A549 (cell line): ENCODE measurements at regions not wholly inside any gene's neighbourhood (a gene's known extent, or its start where the extent isn't known, plus 50 kb on each side); places are given as distances from the start of the nearest gene placed in this dataset.

Experiments used
- BHLHE40 ChIP-seq: IDR thresholded peaks from 2 replicates; pipeline ENCODE4 v1.6.1; 2012; ENCODE audit warnings: low read depth, low read length, inconsistent platforms
- FOSL2 ChIP-seq, 2 experiments: fragments of 450-650 bp in 1 of 2; fragments of >200 bp in 1 of 2; sonication (Bioruptor Twin) in 1 of 2; formaldehyde crosslinking; IDR thresholded peaks; 2 replicates each; pipeline versions ENCODE4 v1.5.0 to v1.6.1; 2016 to 2020; ENCODE audit warnings: mild to moderate bottlenecking in 1 of 2, moderate library complexity in 1 of 2
- JUNB ChIP-seq: fragments of >200 bp; sonication (Bioruptor Twin); formaldehyde crosslinking; IDR thresholded peaks from 2 replicates; pipeline ENCODE4 v1.6.1; 2016
- PHF8 ChIP-seq: fragments of 200-600 bp; sonication (generic); IDR thresholded peaks from 2 replicates; pipeline ENCODE4 v1.6.1; 2016; ENCODE audit warnings: low read depth, mild to moderate bottlenecking, antibody characterized with exemption, moderate library complexity, borderline replicate concordance
- POLR2A ChIP-seq: IDR thresholded peaks from 2 replicates; pipeline ENCODE4 v1.6.1; 2012; ENCODE audit warnings: mild to moderate bottlenecking, low read length
- POLR2AphosphoS2 ChIP-seq: conservative IDR thresholded peaks from 2 replicates; pipeline ENCODE4 v1.6.1; 2012; ENCODE audit warnings: low read length, improper control_type of control experiment, inconsistent platforms
- SMC3 ChIP-seq: fragments of >200 bp; sonication (Bioruptor Twin); formaldehyde crosslinking; IDR thresholded peaks from 3 replicates; pipeline ENCODE4 v1.6.1; 2018; ENCODE audit warnings: inconsistent platforms
- TF ChIP-seq, protein P1 (sequence below): fragments of >200 bp; sonication (Bioruptor Twin); formaldehyde crosslinking; IDR thresholded peaks from 3 replicates; pipeline ENCODE4 v1.5.1; 2016

DNA sequence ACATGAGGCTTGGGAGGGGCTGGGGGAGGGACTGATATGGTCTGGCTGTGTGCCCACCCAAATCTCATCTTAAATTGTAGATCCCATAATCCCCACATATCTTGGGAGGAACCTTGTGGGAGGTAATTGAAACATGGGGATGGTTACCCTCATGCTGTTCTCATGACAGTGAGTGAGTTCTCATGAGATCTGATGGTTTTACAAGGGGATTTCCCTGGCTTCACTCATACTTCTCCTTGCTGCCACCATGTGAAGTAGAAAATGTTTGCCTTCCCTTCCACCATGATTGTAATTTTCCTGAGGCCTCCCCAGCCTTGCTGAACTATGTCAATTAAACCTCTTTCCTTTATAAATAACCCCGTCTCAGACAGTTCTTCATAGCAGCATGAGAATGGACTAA is 362.9 kb downstream of the PCNX1 start:
- TF ChIP-seq POLR2AphosphoS2 (no peak), SMC3 (no peak), FOSL2 (IDR thresholded peaks at IDR 0.05) (no peak), FOSL2 (CRISPR knock-in tag; IDR thresholded peaks at IDR 0.05) (no peak), PHF8 (no peak), JUNB (no peak), POLR2A (no peak), BHLHE40 (no peak)
- TF ChIP-seq, protein P1, sequence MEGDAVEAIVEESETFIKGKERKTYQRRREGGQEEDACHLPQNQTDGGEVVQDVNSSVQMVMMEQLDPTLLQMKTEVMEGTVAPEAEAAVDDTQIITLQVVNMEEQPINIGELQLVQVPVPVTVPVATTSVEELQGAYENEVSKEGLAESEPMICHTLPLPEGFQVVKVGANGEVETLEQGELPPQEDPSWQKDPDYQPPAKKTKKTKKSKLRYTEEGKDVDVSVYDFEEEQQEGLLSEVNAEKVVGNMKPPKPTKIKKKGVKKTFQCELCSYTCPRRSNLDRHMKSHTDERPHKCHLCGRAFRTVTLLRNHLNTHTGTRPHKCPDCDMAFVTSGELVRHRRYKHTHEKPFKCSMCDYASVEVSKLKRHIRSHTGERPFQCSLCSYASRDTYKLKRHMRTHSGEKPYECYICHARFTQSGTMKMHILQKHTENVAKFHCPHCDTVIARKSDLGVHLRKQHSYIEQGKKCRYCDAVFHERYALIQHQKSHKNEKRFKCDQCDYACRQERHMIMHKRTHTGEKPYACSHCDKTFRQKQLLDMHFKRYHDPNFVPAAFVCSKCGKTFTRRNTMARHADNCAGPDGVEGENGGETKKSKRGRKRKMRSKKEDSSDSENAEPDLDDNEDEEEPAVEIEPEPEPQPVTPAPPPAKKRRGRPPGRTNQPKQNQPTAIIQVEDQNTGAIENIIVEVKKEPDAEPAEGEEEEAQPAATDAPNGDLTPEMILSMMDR = no peak
